Common myeloid progenitor, CD34-positive (primary cell): ENCODE measurements at regions not wholly inside any gene's neighbourhood (a gene's known extent, or its start where the extent isn't known, plus 50 kb on each side); places are given as distances from the start of the nearest gene placed in this dataset.
"Not testable (repeated sequence)": the region's sequence is repeated elsewhere in the genome, so short reads cannot be mapped to it uniquely, and the experiment has no call there.

ENCODE experiments used
- CTCF ChIA-PET: fragments of 350-600 bp; sonication (Branson Sonifier 250); formaldehyde crosslinking; loops from one replicate; lab custom pipeline; 2021; ENCODE audit warnings: antibody characterized with exemption; lab: Charles Lee
- POLR2A ChIA-PET: fragments of 350-600 bp; sonication (Branson Sonifier 250); formaldehyde crosslinking; loops from one replicate; lab custom pipeline; 2021; ENCODE audit warnings: antibody characterized with exemption; lab: Charles Lee
- DNase-seq, 3 donors: peaks; one replicate each; pipeline versions ENCODE4 v3.0.0 to v3.0.0-alpha.2; 2013
- H3K27ac ChIP-seq, 2 experiments: 1 replicate in 1 of 2; 2 replicates in 1 of 2; pipeline ENCODE4 v1.7.0; 2013; ENCODE audit warnings: inconsistent platforms in 2 of 2, low read length in 2 of 2, mild to moderate bottlenecking in 2 of 2, low read depth in 1 of 2, moderate library complexity in 1 of 2; ENCODE audit not compliant: severe bottlenecking in 2 of 2, insufficient read depth in 1 of 2, poor library complexity in 1 of 2
- H3K27me3 ChIP-seq, 5 experiments: replicated peaks in 2 of 5; 1 replicate in 3 of 5; 2 replicates in 2 of 5; pipeline versions ENCODE4 v1.6.1 to v1.7.0; 2013; ENCODE audit warnings: low read length in 4 of 5, mild to moderate bottlenecking in 2 of 5, moderate library complexity in 2 of 5, inconsistent platforms in 1 of 5; ENCODE audit not compliant: insufficient read depth in 5 of 5, control insufficient read depth in 4 of 5
- H3K36me3 ChIP-seq, 4 experiments: 1 replicate in 2 of 4; 2 replicates in 2 of 4; pipeline versions ENCODE4 v1.6.1 to v1.7.0; 2013; ENCODE audit warnings: low read length in 3 of 4, control low read depth in 1 of 4, mild to moderate bottlenecking in 1 of 4; ENCODE audit not compliant: control insufficient read depth in 4 of 4, insufficient read depth in 4 of 4
- H3K4me1 ChIP-seq, 4 experiments: 1 replicate in 3 of 4; 2 replicates in 1 of 4; pipeline versions ENCODE4 v1.6.1 to v1.7.1; 2013; ENCODE audit warnings: low read length in 3 of 4, mild to moderate bottlenecking in 3 of 4, control low read depth in 1 of 4, inconsistent platforms in 1 of 4, moderate library complexity in 1 of 4; ENCODE audit not compliant: control insufficient read depth in 4 of 4, insufficient read depth in 4 of 4; ENCODE audit errors: control extremely low read depth in 1 of 4
- H3K4me3 ChIP-seq, 7 experiments: 1 replicate in 4 of 7; 2 replicates in 3 of 7; pipeline versions ENCODE4 v1.5.1 to v1.7.0; 2013; ENCODE audit warnings: mild to moderate bottlenecking in 7 of 7, low read length in 6 of 7, moderate library complexity in 6 of 7, inconsistent platforms in 2 of 7, low read depth in 2 of 7, control low read depth in 1 of 7; ENCODE audit not compliant: insufficient read depth in 4 of 7, control insufficient read depth in 1 of 7; ENCODE audit errors: extremely low read depth in 1 of 7
- H3K9me3 ChIP-seq, 5 experiments: 1 replicate in 4 of 5; 2 replicates in 1 of 5; pipeline versions ENCODE4 v1.6.1 to v1.7.1; 2013; ENCODE audit warnings: low read length in 4 of 5, mild to moderate bottlenecking in 2 of 5, inconsistent platforms in 1 of 5, low read depth in 1 of 5, moderate library complexity in 1 of 5; ENCODE audit not compliant: control insufficient read depth in 4 of 5, insufficient read depth in 2 of 5; ENCODE audit errors: control extremely low read depth in 1 of 5
- WGBS: methylation state at CpG from one replicate; pipeline ENCODE4 v1.1.5; 2013; ENCODE audit not compliant: insufficient coverage; 5-methylcytosine and 5-hydroxymethylcytosine counted together

GRCh38 chr13:54737211-54737610, 1708.6 kb downstream of the OLFM4 start:
- H3K27me3 ChIP-seq, CTCF ChIA-PET, H3K4me3 ChIP-seq, H3K27ac ChIP-seq, DNase-seq, H3K4me1 ChIP-seq, H3K36me3 ChIP-seq, POLR2A ChIA-PET, H3K9me3 ChIP-seq: not testable (repeated sequence)
- WGBS: 96% methylated on average over 4 of the region's 21 CpGs

- H3K4me3 ChIP-seq: no peak overlapping the region
- no peaks in the 10 kb centered on the region for H3K4me1 ChIP-seq
- H3K36me3 ChIP-seq: no peaks in the 10 kb centered on the region
- H3K9me3 ChIP-seq: no peaks in the 10 kb centered on the region
- DNase-seq: no peak
- ChIA-PET CTCF (no interaction called here), POLR2A (no interaction called here)
- H3K27ac ChIP-seq: no peak overlapping the region
- H3K27me3 ChIP-seq: no peaks in the 10 kb centered on the region
These were observed 1714.4 kb downstream of the OLFM4 start for GRCh38 chr13:54742984-54743383.

- no peak for DNase-seq
- H3K4me3 ChIP-seq: no peak overlapping the region
- no peaks in the 10 kb centered on the region for H3K9me3 ChIP-seq
- H3K27ac ChIP-seq: no peak overlapping the region
- ChIA-PET CTCF (no interaction called here), POLR2A (no interaction called here)
- no peaks in the 10 kb centered on the region for H3K36me3 ChIP-seq
- H3K27me3 ChIP-seq: no peaks in the 10 kb centered on the region
- H3K4me1 ChIP-seq: no peaks in the 10 kb centered on the region
These were observed 1716.1 kb downstream of the OLFM4 start for GRCh38 chr13:54744747-54745146.

GRCh38 chr13:54750521-54750920, 1721.9 kb downstream of the OLFM4 start:
- Histone ChIP-seq H3K27me3 (no peaks in the 10 kb centered on the region), H3K4me3 (no peak overlapping the region), H3K9me3 (no peaks in the 10 kb centered on the region), H3K4me1 (no peaks in the 10 kb centered on the region), H3K36me3 (no peaks in the 10 kb centered on the region), H3K27ac (no peak overlapping the region)
- ChIA-PET POLR2A (no interaction called here), CTCF (interaction anchor here (0.8 kb wide), 1 partner anchor 12 kb away, joined by 3 read pairs; no protein-coding TSS in a partner anchor)
- 100% methylated on average over 1 of the region's 3 CpGs for whole genome bisulfite sequencing
- DNase-seq: no peak

- CTCF ChIA-PET: no interaction called here
- H3K4me3 ChIP-seq: no peak overlapping the region
- no peaks in the 10 kb centered on the region for H3K4me1 ChIP-seq
- POLR2A ChIA-PET: no interaction called here
- no peaks in the 10 kb centered on the region for H3K36me3 ChIP-seq
- H3K9me3 ChIP-seq: no peaks in the 10 kb centered on the region
- H3K27ac ChIP-seq: no peak overlapping the region
- no peaks in the 10 kb centered on the region for H3K27me3 ChIP-seq
- no peak for DNase-seq
These were observed 1730.2 kb downstream of the OLFM4 start for GRCh38 chr13:54758795-54759194.

- 100% methylated on average over 1 of the region's 2 CpGs for WGBS
- no peaks in the 10 kb centered on the region for H3K4me1 ChIP-seq
- H3K36me3 ChIP-seq: no peaks in the 10 kb centered on the region
- ChIA-PET CTCF (no interaction called here), POLR2A (no interaction called here)
- H3K27me3 ChIP-seq: no peaks in the 10 kb centered on the region
- DNase-seq: no peak
- no peak overlapping the region for H3K4me3 ChIP-seq
- no peaks in the 10 kb centered on the region for H3K9me3 ChIP-seq
- no peak overlapping the region for H3K27ac ChIP-seq
These were observed 1739.6 kb downstream of the OLFM4 start for GRCh38 chr13:54768214-54768613.

GRCh38 chr13:54775501-54776191, 1747.0 kb downstream of the OLFM4 start:
- Histone ChIP-seq H3K36me3 (no peaks in the 10 kb centered on the region), H3K9me3 (no peaks in the 10 kb centered on the region), H3K27me3 (no peaks in the 10 kb centered on the region), H3K4me1 (no peaks in the 10 kb centered on the region), H3K4me3 (no peak overlapping the region), H3K27ac (no peak overlapping the region)
- 87% methylated on average over 9 of the region's 13 CpGs for WGBS
- CTCF ChIA-PET: no interaction called here
- no peak for DNase-seq
- POLR2A ChIA-PET: no interaction called here
